NCI-H1105 treated with DMSO at 0.1 percent for 48 hours (cell line): ENCODE measurements at regions not wholly inside any gene's neighbourhood (a gene's known extent, or its start where the extent isn't known, plus 50 kb on each side); places are given as distances from the start of the nearest gene placed in this dataset.
A peak's percentile ranks its signal among the peaks of the same experiment; 100 is the strongest.

Experiments
- DNase-seq: peaks from one replicate; lab custom pipeline; 2025; lab: John Stamatoyannopoulos, UW

DNA sequence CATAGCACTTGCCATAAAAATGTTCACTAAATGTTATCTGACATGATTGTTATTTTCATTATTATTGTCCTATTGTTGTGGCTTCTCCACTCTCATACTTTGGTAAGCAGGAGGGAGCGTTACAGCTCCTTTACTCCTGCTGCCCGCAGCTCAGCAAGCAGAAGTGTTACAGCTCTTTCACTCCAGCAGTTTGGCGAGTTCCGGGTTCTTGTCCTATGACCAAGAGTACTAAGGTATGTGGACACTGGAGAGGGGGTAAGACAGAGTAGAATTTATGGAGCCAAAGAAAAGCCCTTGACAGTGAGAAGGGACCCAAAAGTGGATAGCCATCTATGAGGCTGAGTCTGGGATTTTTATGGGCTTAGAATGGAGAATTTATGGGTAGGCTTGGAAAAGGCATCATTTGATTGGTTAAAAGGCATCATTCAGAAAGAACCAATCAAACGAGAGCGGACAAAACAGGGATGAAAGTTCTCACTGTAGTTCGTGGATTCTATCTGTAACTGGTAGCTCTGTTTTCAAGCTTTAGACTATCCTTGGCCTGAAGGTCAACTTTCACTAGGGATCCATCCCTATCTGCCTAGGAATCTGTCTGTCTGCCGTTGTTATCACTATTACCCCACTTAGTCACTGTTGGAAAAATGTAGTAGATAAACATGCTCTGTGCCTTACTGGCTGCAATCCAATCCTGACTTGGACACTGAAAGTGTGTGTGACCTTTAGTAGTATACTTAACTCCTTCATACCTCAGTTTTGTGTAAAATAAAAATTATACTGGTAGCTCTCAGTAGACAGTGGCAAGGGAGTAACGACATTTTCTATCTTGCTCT is 545.6 kb upstream of the LCORL start:
- DNase-seq: no peak

DNA sequence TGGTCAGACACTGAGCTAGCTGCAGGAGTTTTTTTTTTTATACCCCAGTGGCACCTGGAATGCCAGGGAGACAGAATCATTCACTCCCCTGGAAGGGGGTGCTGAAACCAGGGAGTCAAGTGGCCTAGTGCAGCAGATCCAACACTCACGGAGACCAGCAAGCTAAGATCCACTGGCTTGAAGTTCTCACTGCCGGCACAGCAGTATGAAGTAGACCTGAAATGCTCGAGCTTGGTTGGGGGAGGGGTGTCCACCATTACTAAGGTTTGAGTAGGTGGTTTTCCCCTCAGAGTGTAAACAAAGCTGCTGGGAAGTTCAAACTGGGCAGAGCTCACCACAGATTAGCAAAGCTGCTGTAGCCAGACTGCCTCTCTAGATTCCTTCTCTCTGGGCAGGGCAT is 537.9 kb upstream of the LCORL start:
- DNase-seq: no peak

DNA sequence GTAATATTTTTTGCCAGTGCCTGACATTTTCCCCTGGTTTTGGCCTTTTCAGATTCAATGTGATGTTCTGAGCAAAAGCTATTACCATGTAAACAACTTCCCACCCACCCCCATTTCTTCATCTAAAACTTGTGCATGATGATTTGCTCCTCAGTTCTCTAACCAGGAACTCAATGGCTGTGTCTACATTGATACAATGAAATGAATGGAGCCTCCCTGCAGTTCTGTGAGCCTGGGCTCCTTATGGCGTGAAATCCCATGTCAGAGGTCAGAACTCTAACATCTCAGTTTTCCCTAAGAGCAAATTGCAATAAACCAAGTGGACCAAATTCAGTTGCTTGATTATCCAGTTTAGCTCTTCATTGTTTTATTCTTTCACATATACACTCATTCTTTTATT is 534.8 kb upstream of the LCORL start:
- DNase-seq: no peak

DNA sequence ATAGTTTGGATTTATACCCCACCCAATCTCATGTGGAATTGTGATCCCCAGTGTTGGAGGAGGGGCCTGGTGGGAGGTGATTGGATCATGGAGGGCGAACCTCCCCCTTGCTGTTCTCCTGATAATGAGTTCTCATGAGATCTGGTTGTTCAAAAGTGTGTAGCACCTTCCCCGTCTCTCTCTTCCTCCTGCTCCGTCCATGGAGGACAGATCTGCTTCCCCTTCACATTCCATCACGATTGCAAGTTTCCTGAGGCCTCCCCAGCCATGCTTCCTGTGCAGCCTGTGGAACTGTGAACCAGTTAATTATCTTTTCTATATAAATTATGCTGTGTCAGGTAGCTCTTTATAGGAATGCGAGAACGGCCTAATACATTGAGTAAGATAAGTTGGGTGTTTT is 518.8 kb upstream of the LCORL start:
- no peak for DNase-seq

DNA sequence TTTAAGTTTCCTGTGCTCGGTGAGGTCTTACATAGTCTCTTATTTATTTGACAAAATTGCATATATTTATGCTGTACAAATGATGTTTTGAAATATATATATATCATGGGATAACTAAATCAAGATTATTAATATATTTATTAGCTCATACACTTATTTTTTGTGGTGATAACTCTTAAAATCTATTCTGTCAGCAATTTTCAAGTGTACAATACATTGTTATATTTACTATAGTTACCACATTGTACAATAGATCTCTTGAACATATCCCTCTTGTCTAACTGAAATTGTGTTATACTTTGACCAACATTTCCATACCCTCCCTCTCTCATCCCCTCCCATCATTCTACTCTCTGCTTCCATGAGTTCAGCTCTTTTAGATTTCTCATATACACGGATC is 516.6 kb upstream of the LCORL start:
- no peak for DNase-seq

DNA sequence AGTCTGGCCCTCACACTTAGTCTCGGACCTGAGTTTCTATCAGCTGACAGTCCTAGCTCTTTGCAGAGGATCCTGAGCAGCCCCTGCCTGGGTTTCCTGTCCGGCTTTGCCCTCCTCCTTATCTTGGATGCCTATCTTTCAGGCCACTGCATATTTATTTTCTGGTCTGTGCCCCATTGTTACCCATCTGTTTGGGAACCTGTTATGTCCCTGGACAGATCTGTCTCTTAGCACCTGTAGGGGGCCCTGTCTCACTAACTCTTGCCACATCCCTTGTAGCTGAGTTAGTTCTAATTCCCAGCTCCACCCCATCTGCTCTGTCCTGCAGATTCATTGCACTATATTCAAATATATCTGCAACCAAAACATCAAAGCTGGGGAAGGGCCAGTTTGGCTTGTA is 514.9 kb upstream of the LCORL start:
- DNase-seq: no peak

DNA sequence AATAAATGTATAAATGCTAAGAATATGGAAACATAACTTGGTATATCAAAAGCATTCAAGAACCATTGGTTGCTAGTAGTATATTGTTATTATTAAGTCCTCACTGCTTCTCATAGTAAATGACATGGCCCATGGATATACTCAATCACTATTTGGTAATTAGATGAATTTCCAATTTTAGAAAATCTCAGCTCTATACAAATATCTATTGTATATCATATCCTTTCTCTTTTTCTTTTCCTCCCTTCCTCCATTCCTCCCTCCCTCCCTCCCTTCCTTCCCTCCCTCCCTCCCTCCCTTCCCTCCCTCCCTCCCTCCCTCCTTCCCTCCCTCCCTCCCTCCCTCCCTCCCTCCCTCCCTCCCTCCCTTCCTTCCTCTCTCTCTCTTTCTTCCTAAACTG is 514.4 kb upstream of the LCORL start:
- DNase-seq: no peak

DNA sequence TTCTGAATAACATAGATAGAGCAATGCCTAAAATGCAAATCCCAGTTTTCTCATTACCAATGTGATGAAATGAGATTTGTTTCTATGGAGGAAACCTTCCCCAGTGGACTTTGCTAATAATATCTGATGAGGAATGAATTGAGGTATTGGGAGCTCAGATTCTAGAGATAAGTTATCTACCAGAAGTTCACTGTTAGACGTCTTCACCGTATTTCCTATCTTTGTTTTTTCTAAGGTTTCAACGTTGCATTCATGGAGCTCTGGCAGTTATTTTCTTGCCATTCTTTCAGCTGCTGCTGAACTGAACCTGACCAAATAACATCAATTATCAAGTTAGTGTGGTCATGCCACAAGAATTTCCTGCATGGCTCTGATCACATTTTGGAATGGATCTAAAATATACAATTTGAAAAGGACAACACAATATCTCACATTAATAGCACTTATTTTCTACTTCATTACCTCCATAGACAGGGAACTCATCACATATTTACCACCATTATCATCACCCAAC is 511.8 kb upstream of the LCORL start:
- DNase-seq: no peak

DNA sequence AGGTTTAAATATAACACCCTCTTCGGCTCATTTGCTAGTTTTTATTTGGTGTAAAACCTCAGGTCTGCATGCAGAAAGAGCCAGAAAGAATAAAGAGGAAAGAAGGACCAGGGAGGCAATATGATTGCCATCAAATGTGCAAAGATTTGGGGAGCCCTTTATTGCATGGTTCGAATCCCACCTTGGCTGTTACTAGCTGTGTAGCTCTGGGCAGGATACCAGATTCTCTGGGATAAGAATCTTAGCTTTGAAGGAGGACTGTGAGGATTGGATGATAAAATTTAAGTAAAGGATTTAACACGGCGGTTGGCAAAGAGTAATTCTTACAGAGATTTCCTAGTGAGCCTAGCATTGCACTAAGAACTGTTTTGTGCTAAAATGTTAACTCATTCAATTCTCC is 510.2 kb upstream of the LCORL start:
- no peak for DNase-seq

DNA sequence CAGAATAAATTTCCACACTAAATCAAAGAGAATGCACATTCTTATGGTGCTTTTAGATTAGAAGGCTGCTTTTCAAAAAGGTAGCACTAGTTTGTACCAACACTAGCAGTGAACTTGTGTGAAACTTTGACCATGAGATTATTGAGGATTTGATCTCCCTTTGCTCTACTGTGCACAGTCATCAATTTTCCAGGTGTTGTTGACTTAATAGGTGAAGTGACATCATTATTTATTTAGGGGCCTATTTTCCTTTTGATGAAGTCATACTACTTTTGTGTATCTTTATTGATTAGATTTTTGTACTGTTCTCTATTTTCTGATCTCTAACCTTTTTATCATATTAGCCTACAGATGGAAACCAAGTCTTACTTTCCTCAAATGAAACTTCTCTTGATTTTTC is 507.9 kb upstream of the LCORL start:
- DNase-seq: no peak

DNA sequence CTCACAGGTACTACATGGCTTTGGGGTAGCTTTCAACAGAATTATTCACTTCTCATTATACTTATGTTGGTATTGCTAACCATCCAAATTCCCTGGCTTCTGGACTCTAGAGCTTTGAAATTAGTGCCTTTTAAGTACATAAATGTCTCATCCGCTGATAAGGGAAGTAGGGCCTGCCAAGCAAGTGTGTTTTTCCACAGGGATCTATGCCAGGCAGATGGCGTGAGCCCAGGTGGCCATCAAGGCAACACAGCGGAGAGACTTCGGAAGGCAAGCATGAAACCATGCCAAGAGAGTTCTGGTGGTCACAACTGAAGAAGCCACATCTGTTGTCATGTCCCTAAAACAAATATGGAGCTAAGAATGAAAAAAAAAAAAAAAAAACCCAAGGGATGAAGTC is 503.1 kb upstream of the LCORL start:
- no peak for DNase-seq

DNA sequence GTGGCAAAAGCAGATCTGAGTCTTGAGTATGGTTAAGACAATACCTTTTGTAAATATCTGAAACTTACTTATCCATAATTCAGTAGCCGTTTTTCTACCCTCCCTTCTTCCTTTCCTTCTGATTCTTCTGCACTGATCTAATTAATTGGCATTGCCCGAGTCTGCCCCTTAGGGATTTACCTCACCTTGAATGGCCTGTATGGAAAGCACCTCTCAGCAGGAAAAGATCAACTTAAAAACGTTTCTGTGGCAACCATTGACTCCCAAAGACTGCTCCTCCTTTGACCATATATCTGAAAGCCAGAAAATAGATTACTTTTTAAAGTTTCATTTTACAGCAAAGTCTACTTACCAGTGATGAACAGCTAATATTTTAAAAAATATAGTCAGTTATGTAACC is 496.5 kb upstream of the LCORL start:
- no peak for DNase-seq

DNA sequence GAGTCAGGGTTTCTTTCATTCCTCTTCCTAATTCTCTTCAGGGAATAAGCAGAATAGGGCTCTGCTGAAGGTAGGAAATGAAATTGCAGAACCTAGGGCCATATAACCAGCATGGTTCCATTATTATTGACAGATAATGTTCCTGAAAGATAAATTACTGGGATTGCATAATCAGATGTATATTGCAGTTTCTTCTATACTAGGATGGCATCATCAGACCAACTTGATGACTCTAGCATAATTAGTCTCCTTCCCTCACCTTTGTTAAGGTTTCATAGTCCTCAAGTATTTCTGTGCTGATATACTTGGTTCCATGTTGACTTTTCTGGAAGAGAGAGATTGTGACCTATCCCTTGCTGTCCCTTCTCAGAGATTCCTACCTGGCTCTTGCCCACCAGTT is 492.3 kb upstream of the LCORL start:
- DNase-seq: no peak

DNA sequence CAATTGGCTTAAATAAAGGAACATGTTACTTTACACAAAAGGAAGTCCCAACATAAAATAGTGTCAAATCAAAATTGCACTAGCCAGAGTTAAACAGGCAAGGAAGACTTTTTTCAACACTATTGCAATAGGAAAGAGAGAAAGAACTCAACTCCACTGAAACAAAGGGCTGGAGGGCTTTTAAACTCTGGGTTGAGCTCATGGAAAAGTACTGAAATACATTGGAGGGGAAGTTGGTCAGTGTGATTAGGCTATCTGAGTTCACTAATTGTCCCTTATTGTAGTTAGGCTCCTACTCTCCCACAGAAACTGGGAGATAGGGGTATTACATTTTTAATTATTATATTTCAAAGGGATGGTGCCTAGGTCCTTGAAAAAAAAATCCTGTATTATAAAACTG is 491.2 kb upstream of the LCORL start:
- no peak for DNase-seq

DNA sequence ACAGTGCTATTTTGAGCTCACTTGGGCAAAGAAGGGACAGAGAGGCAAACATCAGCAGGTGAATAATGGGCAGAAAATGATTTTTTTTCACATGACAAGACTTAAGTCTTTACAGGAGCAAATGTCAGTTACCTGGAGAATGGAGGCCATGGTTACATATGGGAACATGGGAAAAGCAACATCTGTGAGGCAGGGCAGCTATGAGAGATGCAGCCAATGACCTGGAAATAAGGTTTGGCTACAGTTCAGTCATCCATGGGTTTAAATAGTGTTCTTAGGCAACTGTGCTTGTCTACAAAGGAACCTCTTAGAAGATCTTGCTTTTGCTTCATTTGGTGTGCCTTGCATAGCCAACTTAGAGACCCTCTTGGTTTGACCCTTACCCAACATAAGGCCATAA is 490.2 kb upstream of the LCORL start:
- DNase-seq: no peak

DNA sequence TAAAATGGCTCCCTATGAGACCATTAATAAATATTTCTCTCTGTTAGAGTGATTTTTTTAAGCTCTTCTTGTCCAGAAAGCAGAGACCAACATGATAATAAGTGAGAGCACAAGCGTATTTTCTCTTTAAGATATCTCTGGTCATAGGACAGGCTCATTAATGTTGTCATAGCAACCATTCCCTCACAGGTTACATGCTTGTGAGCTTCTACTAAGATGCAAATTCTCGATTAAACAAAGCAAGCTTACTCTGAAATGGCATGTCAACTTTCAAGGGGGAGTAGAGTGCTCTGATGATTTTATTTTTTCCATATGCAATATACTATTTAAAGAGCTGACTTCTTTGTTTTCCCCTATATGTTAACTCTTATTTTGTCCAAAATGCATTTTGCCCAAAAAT is 487.2 kb upstream of the LCORL start:
- DNase-seq: peak; percentile 3

DNA sequence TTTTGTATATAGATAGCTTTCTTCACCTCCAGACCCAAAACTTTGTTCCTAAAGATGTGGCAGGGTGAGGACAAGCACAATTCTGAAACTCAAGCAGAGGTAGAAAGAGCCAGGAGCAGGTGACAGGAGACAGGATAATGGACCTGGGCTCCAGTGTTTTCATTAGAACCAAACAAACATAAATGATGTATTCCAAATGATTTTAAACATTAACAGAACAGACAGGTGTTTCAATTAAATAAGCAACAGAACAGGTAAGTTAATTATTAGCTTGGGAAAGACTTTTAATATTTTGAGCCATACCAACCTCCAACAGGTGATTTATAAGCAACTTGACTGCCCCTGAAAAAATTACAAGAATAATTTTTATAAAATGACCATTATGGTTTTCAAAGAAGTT is 459.4 kb upstream of the LCORL start:
- peak; percentile 36 for DNase-seq

DNA sequence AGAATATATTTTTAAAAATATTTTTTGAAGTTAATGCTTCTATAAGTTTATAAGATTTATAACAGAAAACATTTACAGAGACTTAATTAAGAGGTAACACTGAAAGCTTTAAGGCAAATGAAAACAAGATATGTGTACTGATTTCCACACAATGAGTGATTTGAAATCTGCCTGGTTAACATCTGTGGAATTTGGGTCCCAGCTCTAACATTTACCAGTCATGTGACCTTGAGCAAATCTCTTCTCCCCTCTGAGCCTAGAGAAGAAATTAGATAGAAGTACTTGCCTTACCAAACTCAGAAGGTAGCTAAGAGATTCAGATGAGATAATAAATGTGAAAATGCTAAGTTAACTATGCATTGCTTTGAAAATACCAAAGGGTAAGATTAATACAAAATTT is 458.8 kb upstream of the LCORL start:
- DNase-seq: no peak

DNA sequence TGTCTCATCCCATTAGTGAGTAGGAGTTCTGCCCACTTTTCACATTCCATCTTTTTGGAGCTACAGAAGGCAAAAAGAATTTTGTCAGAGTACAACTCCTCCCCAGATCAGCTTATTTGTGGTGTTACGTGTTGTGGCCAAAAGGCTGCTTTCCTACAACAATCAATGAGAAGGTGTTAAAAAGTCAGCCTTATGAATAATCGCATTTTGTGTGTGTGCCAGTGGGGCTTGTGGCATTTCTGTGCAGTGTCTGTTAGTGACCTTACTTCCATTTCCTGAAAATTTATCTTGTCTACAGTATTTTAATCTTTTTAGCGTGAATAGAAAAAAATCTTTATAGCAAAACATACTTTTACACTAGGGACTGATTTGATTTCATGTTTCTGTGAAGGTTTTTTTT is 458.3 kb upstream of the LCORL start:
- no peak for DNase-seq

DNA sequence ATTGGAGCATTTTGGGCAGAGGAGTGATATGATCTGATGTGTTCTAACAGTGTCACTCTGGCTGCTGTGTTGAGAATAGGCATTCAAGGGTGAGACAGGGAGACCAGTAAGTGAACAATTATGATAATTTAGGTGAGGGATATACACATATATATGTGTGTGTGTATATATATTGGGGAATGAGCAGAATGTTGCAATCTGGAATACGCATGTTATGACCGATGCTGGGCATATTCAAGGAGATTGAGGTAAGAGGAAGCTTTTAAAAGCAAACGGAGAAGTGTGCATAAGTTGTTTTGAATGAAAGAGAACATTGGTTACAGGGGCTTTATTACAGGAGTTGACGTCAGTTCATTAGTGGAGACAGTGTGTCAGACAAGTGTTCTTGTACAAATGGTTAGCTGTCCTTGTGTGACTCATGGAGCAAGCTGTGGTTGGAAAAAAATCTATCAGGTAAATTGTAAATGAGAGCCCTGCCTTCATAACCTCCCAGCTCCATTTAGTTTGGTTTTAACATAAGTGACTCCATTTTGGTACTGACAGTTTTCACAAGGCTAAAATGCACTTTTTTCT is 442.5 kb upstream of the LCORL start:
- no peak for DNase-seq

DNA sequence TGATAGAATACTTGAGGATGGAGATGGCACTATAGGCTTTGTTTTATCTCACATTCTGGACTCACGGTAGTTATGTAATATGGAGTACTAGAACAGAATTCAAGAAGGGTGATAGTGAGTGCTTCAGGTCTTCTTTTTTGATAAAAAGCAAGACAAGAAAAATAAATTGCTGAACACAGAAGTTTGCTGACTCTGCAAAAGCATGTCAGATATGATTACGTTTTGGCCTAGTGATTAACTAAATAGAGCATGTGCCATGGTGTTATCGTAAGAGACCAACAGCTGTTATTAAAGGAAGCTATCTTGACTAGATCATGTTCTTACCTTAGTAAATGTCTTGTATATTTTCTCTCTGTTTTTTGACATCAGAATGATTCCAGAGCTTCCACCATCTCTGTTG is 436.9 kb upstream of the LCORL start:
- no peak for DNase-seq

DNA sequence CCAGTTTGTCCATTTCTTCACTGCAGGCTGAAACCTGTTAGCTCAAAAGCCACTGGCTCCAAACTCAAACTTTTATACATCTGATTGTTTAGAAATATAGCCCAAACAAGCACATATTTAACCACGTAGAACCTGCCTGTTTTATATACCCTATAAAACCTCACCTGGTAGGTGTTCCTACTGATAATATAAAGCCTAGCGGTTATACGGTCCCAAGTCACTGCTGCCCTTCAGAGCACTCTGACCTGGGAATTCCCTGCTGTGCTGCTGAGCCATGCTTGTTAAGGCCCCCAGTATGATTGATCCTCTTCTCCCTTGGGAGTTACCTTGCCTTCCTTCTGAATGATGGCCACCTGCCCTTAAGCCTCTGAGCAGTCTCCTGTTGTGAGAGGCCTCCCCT is 432.8 kb upstream of the LCORL start:
- DNase-seq: no peak

DNA sequence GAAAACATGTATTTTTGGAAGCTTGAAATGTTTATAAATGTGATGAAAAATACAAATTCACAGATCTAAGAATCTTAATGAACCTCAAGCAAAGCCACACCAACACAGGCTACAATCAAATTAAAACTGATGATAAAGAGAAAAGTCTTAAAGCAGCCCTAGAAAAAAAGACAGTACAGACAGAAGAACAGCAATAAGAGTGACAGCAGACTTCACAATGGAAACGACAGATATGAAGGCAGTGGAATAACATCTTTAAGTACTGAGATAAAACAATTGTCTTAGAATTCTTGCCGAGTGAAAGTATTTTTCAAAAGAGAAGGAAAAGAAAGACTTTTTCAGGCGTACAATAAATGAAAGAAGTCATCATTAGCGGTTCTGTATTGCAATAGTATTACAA is 423.6 kb upstream of the LCORL start:
- no peak for DNase-seq

DNA sequence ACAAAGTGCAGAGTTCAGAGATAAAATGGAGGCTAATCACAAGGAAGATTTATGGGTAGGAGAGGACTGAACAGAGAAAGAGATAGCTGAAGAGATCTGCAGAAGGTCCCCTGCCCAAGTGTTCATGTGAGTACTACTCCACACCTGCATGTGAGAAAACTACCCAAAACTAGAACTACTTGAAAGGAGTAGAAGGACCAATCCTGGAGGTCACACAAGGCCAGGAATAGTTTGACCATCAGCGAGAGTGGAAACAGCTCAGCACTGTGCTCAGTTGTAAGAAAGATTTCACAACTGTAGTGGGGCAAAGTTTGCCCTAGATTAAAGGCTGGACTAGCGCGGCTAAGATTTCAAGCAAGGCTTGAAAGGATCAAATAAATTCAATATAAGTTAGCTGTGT is 422.7 kb upstream of the LCORL start:
- DNase-seq: no peak
